ENCODE measurements at regions not wholly inside any gene's neighbourhood (a gene's known extent, or its start where the extent isn't known, plus 50 kb on each side); places are given as distances from the start of the nearest gene placed in this dataset.
A peak's percentile ranks its signal among the peaks of the same experiment; 100 is the strongest.

GRCh38 chr11:19474954-19475721, 234.4 kb upstream of the E2F8 start:
- peak overlapping the region in 1 of 4 donors; percentile 28 for H3K27ac ChIP-seq
- 39 to 51% methylated on average over 3 to 7 of the region's 7 CpGs for WGBS, 2 donors
- peaks cover 0 to 54% (median 0%) of the 10 kb centered on the region in 4 donors for H3K27me3 ChIP-seq
- DNase-seq, result no peak
- no peaks in the 10 kb centered on the region for H3K36me3 ChIP-seq
- intact Hi-C loops (cut with DNase I), result no loop called here
- no peak for TF ChIP-seq POLR2A (IDR thresholded peaks at IDR 0.05)
- H3K9me3 ChIP-seq, result no peaks in the 10 kb centered on the region
- no peaks in the 10 kb centered on the region for H3K4me1 ChIP-seq
- no peak overlapping the region for H3K4me3 ChIP-seq

DNA sequence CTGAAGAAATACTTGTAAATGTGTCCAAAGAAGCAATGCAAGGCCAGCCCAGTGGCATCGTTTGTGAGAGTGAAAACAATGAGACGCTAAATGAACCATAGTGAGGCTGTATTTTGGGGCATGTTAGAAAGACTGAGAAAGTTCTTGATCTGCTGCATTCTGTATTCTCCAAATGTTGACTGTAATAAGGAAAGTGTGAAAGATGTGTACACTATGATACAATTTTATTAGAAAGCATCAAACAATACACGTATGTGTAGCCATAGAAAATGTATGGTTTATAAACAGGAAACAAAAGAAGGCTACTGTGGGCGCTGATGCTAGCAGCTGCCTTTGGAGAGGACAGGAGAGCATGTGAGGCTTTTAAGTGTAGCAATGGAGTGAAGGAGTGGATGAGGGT, 233.5 kb upstream of the E2F8 start:
- H3K4me1 ChIP-seq, result no peaks in the 10 kb centered on the region
- no peak overlapping the region for H3K27ac ChIP-seq
- peaks cover 0 to 53% (median 0%) of the 10 kb centered on the region in 4 donors for H3K27me3 ChIP-seq
- intact Hi-C loops (cut with DNase I), result no loop called here
- no peaks in the 10 kb centered on the region for H3K36me3 ChIP-seq
- H3K9me3 ChIP-seq, result no peaks in the 10 kb centered on the region
- no peak overlapping the region for H3K4me3 ChIP-seq
- 58 to 69% methylated on average over 4 of the region's 4 CpGs for WGBS, 2 donors
- DNase-seq, result no peak
- TF ChIP-seq POLR2A (IDR thresholded peaks at IDR 0.05), result no peak
- TF ChIP-seq CTCF (IDR thresholded peaks at IDR 0.05), result no peak

DNA sequence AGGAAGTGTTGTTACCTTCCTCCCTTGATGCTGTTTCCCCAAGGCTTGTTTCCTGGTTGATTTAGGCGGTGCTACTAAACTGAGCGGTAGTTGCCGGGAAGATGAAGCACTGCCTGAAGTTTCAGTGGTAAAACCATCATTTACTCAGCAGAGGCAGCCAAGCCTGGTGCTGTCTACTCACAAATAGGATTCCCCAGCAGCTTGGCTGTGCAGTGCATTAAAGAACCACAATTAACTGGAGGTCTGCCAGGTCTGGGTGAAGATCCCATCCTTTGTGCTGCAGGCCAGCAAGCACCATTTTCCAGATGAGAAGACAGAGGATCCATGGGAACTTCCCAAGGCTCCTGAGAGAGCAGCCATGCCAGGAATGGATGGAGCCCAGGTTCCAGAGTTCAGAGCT, 231.9 kb upstream of the E2F8 start:
- intact Hi-C loops (cut with DNase I), result no loop called here
- DNase-seq, result no peak
- WGBS, 2 donors, result 50 to 71% methylated on average over 2 to 3 of the region's 3 CpGs
- no peaks in the 10 kb centered on the region for H3K4me1 ChIP-seq
- H3K27me3 ChIP-seq, result peaks cover 0 to 41% (median 0%) of the 10 kb centered on the region in 4 donors
- no peak for TF ChIP-seq CTCF (IDR thresholded peaks at IDR 0.05)
- no peak for TF ChIP-seq POLR2A (IDR thresholded peaks at IDR 0.05)
- no peaks in the 10 kb centered on the region for H3K36me3 ChIP-seq
- H3K27ac ChIP-seq, result no peak overlapping the region
- no peaks in the 10 kb centered on the region for H3K9me3 ChIP-seq
- H3K4me3 ChIP-seq, result no peak overlapping the region

DNA sequence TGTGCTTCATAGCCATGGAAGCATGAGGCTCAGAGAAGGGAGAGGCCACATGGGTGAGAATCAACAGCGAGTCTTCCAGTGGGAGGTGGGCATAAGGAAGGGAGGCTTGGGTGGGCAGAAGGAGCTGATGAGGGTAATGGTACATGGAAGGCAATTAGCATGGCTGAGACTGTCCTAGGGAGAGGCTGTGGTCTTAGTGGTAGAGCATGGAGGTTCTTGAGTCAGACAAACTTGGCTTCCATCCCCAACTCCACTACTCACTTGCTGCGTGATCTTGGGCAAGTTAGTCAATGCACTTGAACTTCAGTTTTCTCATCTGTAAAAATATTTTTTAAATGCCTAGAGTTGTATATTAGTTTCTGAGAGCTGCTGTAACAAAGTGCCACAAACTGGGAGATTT, 227.2 kb upstream of the E2F8 start:
- 73 to 89% methylated on average over 2 of the region's 2 CpGs for WGBS, 2 donors
- DNase-seq, result no peak
- no peaks in the 10 kb centered on the region for H3K4me1 ChIP-seq
- no peaks in the 10 kb centered on the region for H3K9me3 ChIP-seq
- peaks cover 0 to 24% (median 0%) of the 10 kb centered on the region in 4 donors for H3K27me3 ChIP-seq
- no peak overlapping the region for H3K27ac ChIP-seq
- no peak overlapping the region for H3K4me3 ChIP-seq
- TF ChIP-seq POLR2A (IDR thresholded peaks at IDR 0.05) (no peak), CTCF (IDR thresholded peaks at IDR 0.05) (no peak)
- intact Hi-C loops (cut with DNase I), result no loop called here
- no peaks in the 10 kb centered on the region for H3K36me3 ChIP-seq

GRCh38 chr11:19466314-19466713, 225.6 kb upstream of the E2F8 start:
- Histone ChIP-seq H3K4me3 (no peak overlapping the region), H3K27me3 (peaks cover 0 to 15% (median 0%) of the 10 kb centered on the region in 4 donors), H3K4me1 (peaks cover 0 to 1% (median 0%) of the 10 kb centered on the region in 3 donors), H3K9me3 (no peaks in the 10 kb centered on the region), H3K27ac (no peak overlapping the region), H3K36me3 (no peaks in the 10 kb centered on the region)
- TF ChIP-seq POLR2A (IDR thresholded peaks at IDR 0.05) (no peak), CTCF (IDR thresholded peaks at IDR 0.05) (no peak)
- DNase-seq, result no peak
- whole genome bisulfite sequencing, 2 donors, result 78 to 85% methylated on average over 7 of the region's 7 CpGs
- intact Hi-C loops (cut with DNase I), result no loop called here

Data from esophagus squamous epithelium (tissue), 5 donors.